ENCODE measurements at regions not wholly inside any gene's neighbourhood (a gene's known extent, or its start where the extent isn't known, plus 50 kb on each side); places are given as distances from the start of the nearest gene placed in this dataset.

DNA sequence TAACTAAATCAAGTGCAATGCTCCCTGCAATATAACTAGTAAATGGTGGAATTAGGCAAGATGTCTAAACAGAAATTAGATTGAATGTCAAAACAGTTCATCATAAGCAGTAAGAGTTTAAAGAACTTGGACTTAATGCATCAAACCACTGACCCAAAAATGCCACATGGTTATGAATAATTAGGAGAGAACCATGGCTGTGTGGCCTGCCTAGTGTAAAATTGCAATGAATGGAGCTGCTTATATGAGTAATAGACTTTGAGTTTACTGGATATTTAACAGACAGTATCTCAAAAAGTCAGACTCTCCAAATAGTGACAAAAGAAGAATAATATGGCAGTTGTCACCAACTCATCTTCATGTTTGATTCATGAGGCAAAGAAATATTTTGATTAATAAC lies 101.6 kb upstream of the COL5A2 start:
- no peak overlapping the region for H3K4me3 Mint-ChIP-seq
- ChIA-PET CTCF (no interaction called here), POLR2A (no interaction called here)
- H3K27ac Mint-ChIP-seq = no peak overlapping the region
- no peaks in the 10 kb centered on the region for H3K36me3 Mint-ChIP-seq (ENCODE audit: low read depth)
- no peaks in the 10 kb centered on the region for H3K27me3 Mint-ChIP-seq
- H3K9me3 Mint-ChIP-seq = no peaks in the 10 kb centered on the region
- DNase-seq = no peak
- no peaks in the 10 kb centered on the region for H3K4me1 Mint-ChIP-seq

DNA sequence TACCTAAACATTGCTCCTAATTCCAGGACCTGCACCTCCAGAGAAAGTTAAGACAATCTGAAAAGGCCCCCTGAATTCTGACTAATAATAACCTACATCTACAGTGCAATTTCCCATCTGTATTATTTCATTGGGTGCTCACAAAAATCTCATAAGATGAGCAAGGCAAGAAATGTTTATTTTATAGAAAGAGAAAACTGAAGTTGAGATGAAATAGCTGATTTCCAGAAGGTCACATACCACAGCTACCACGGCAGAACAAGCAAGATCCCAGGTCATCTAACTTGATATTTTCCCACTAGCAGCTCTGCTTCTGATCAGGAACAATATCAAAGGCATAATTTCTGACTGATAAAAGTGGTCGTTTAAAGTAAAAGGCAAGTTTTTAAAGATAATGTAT lies 105.8 kb upstream of the COL5A2 start:
- Mint-ChIP-seq H3K9me3 (no peaks in the 10 kb centered on the region), H3K27me3 (no peaks in the 10 kb centered on the region), H3K4me3 (no peak overlapping the region), H3K4me1 (peaks cover 4% of the 10 kb centered on the region), H3K27ac (no peak overlapping the region), H3K36me3 (ENCODE audit: low read depth) (no peaks in the 10 kb centered on the region)
- DNase-seq = no peak
- ChIA-PET POLR2A (no interaction called here), CTCF (interaction anchor here (0.7 kb wide), 1 partner anchor 18 kb away, joined by 3 read pairs; no protein-coding TSS in a partner anchor)

- no peaks in the 10 kb centered on the region for H3K9me3 Mint-ChIP-seq
- no peaks in the 10 kb centered on the region for H3K27me3 Mint-ChIP-seq
- ChIA-PET CTCF (interaction anchor here (0.7 kb wide), 1 partner anchor 17 kb away, joined by 3 read pairs; no protein-coding TSS in a partner anchor), POLR2A (no interaction called here)
- no peak overlapping the region for H3K4me3 Mint-ChIP-seq
- H3K36me3 Mint-ChIP-seq (ENCODE audit: low read depth) = no peaks in the 10 kb centered on the region
- no peak overlapping the region for H3K27ac Mint-ChIP-seq
- peaks cover 4% of the 10 kb centered on the region for H3K4me1 Mint-ChIP-seq
- DNase-seq = no peak
Measured at GRCh38 chr2:189285962-189286645, 106.5 kb upstream of the COL5A2 start.

- Mint-ChIP-seq H3K4me1 (peaks cover 4% of the 10 kb centered on the region), H3K9me3 (peaks cover 4% of the 10 kb centered on the region), H3K27me3 (no peaks in the 10 kb centered on the region), H3K27ac (no peak overlapping the region), H3K36me3 (ENCODE audit: low read depth) (no peaks in the 10 kb centered on the region), H3K4me3 (no peak overlapping the region)
- POLR2A ChIA-PET = no interaction called here
- CTCF ChIA-PET = interaction anchor here (1.8 kb wide), 1 partner anchor 13 kb away, joined by 4 read pairs; no protein-coding TSS in a partner anchor
- no peak for DNase-seq
Measured at GRCh38 chr2:189287363-189287762, 107.8 kb upstream of the COL5A2 start.

GRCh38 chr2:189287982-189288521 lies 108.5 kb upstream of the COL5A2 start:
- no peaks in the 10 kb centered on the region for H3K36me3 Mint-ChIP-seq (ENCODE audit: low read depth)
- POLR2A ChIA-PET = no interaction called here
- H3K27ac Mint-ChIP-seq = no peak overlapping the region
- H3K9me3 Mint-ChIP-seq = peaks cover 5% of the 10 kb centered on the region
- CTCF ChIA-PET = interaction anchor here (1.8 kb wide), 1 partner anchor 13 kb away, joined by 4 read pairs; no protein-coding TSS in a partner anchor
- DNase-seq = no peak
- H3K4me3 Mint-ChIP-seq = no peak overlapping the region
- peaks cover 4% of the 10 kb centered on the region for H3K4me1 Mint-ChIP-seq
- H3K27me3 Mint-ChIP-seq = no peaks in the 10 kb centered on the region

DNA sequence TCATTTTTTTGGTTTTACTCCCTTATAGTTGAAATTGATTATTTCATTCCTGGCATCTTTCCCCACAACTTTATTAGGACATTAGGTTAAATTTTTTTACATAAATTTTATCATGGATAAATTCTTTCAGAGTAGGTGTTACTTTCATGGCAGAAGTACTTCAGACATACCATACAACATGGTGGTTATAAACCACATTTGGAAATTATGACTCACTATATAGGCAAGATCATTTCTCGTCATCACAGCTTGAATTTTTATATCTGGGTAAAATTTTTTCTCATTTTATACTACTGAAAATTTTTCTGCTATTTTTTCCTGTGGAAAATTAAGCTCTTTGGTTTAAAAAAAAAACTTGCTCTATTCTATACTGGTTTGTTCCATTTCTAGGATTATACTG lies 111.9 kb upstream of the COL5A2 start:
- DNase-seq = no peak
- POLR2A ChIA-PET = no interaction called here
- Mint-ChIP-seq H3K27me3 (no peaks in the 10 kb centered on the region), H3K36me3 (ENCODE audit: low read depth) (no peaks in the 10 kb centered on the region), H3K9me3 (peaks cover 5% of the 10 kb centered on the region), H3K4me3 (no peak overlapping the region), H3K27ac (no peak overlapping the region), H3K4me1 (peaks cover 8% of the 10 kb centered on the region)
- CTCF ChIA-PET = no interaction called here

GRCh38 chr2:189293164-189293563 lies 113.6 kb upstream of the COL5A2 start:
- no peaks in the 10 kb centered on the region for H3K36me3 Mint-ChIP-seq (ENCODE audit: low read depth)
- POLR2A ChIA-PET = no interaction called here
- H3K27me3 Mint-ChIP-seq = no peaks in the 10 kb centered on the region
- H3K9me3 Mint-ChIP-seq = peaks cover 6% of the 10 kb centered on the region
- peaks cover 15% of the 10 kb centered on the region for H3K4me1 Mint-ChIP-seq
- CTCF ChIA-PET = no interaction called here
- H3K27ac Mint-ChIP-seq = no peak overlapping the region
- no peak for DNase-seq
- no peak overlapping the region for H3K4me3 Mint-ChIP-seq

DNA sequence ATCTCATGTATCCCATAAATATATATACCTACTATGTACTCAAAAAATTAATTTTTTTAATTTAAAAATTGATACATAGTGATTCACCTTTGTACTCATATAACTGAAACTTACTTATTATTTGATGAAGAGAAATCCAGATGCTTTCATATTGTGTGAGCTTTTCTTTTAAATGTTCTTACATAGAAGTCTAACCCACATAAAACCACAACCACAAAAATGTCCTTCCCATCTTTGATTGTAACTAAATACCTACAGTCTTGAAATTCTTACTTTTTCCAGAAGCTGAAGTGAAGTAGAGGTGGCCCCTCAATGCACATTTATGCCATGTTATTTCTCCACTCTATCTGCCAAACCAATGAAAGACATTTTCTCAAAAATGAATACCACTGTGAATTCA lies 117.9 kb upstream of the COL5A2 start:
- Mint-ChIP-seq H3K36me3 (ENCODE audit: low read depth) (peaks cover 13% of the 10 kb centered on the region), H3K27ac (no peak overlapping the region), H3K9me3 (peaks cover 15% of the 10 kb centered on the region), H3K4me1 (peaks cover 53% of the 10 kb centered on the region), H3K27me3 (no peaks in the 10 kb centered on the region), H3K4me3 (no peak overlapping the region)
- no peak for DNase-seq
- POLR2A ChIA-PET = no interaction called here
- CTCF ChIA-PET = no interaction called here

DNA sequence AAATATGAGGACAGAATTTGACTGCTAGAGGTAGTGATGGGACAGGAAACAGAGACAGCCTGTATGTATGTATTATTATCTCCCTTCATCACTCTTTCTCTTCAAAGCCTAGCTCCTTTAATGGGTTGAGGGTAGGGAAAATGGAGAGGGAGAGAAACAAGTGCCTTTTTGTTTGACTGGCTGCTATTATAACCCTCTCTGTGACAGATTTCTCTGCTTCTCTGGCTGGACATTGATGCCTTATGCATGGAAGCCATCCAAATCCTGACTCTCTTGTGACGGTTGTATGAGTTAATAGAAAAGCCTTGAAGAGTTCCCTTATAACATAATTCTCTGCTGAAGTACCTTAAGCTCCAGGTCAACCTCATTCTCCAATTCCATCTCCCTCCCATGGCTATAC lies 118.5 kb upstream of the COL5A2 start:
- Mint-ChIP-seq H3K9me3 (peaks cover 20% of the 10 kb centered on the region), H3K27me3 (no peaks in the 10 kb centered on the region), H3K4me1 (peaks cover 59% of the 10 kb centered on the region), H3K4me3 (no peak overlapping the region), H3K27ac (no peak overlapping the region), H3K36me3 (ENCODE audit: low read depth) (peaks cover 18% of the 10 kb centered on the region)
- CTCF ChIA-PET = no interaction called here
- POLR2A ChIA-PET = no interaction called here
- DNase-seq = no peak

DNA sequence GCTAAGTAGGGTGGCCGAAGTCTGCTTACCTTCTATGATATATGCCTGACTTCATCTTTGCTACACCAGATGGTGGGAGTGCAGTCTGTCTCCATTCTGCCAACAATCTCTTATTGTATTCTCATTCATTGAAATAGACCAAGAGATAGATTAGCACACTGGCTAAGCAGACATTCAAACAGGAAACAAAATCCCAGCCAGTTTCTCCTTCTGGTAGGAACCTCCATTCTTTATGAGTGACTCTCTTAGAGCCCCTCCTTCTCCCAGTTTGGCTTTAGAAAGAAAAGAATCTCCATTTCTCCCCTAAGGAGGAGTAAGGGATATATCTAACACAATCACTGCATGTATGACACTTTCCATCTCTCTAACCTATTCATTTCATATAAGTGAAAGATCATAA lies 118.9 kb upstream of the COL5A2 start:
- peaks cover 63% of the 10 kb centered on the region for H3K4me1 Mint-ChIP-seq
- peaks cover 22% of the 10 kb centered on the region for H3K36me3 Mint-ChIP-seq (ENCODE audit: low read depth)
- CTCF ChIA-PET = no interaction called here

DNA sequence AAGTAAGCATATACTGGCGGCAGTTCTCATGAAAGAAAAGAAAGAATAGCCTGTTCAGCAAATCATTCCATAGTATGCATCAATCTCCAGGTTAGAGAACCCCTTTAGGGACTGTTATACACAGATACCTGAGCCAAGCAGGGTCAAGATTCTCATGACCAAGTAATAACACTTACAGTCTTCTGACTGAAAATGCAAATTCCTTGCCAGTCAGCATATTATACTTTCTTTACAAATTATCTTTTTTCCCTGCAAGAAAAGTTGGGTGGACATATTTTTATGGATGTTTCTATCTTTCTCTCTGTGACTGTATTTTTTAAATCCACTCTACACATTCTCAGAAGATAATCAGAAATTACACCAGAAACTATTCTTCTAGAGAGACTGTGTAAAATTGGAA lies 120.4 kb upstream of the COL5A2 start:
- Mint-ChIP-seq H3K27ac (no peak overlapping the region), H3K9me3 (peaks cover 31% of the 10 kb centered on the region), H3K4me1 (peaks cover 77% of the 10 kb centered on the region), H3K36me3 (ENCODE audit: low read depth) (peaks cover 31% of the 10 kb centered on the region), H3K27me3 (no peaks in the 10 kb centered on the region), H3K4me3 (no peak overlapping the region)
- ChIA-PET POLR2A (no interaction called here), CTCF (no interaction called here)
- no peak for DNase-seq

More for the DNA sequence above, 118.9 kb upstream of the COL5A2 start:
- Mint-ChIP-seq H3K27ac (no peak overlapping the region), H3K4me3 (no peak overlapping the region), H3K9me3 (peaks cover 23% of the 10 kb centered on the region), H3K27me3 (no peaks in the 10 kb centered on the region)
- no peak for DNase-seq
- POLR2A ChIA-PET = no interaction called here

DNA sequence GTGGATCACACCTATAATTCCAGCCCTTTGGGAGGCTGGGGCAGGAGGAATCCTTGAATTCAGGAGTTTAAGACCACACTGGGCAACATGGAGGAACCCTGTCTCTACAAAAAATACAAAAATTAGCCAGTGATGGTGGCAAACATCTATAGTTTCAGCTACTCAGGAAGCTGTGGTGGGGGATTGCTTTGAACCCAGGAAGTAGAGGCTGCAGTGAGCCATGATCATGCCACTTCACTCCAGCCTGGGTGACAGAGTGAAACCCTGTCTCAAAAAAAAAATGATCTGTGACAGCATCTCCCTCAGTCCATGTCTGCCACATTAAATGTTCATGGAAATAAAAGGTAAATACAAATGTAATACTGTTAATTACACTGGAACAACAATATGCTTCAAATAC lies 121.4 kb upstream of the COL5A2 start:
- peaks cover 82% of the 10 kb centered on the region for H3K4me1 Mint-ChIP-seq
- peak overlapping the region; percentile 50 for H3K4me3 Mint-ChIP-seq
- CTCF ChIA-PET = no interaction called here

DNA sequence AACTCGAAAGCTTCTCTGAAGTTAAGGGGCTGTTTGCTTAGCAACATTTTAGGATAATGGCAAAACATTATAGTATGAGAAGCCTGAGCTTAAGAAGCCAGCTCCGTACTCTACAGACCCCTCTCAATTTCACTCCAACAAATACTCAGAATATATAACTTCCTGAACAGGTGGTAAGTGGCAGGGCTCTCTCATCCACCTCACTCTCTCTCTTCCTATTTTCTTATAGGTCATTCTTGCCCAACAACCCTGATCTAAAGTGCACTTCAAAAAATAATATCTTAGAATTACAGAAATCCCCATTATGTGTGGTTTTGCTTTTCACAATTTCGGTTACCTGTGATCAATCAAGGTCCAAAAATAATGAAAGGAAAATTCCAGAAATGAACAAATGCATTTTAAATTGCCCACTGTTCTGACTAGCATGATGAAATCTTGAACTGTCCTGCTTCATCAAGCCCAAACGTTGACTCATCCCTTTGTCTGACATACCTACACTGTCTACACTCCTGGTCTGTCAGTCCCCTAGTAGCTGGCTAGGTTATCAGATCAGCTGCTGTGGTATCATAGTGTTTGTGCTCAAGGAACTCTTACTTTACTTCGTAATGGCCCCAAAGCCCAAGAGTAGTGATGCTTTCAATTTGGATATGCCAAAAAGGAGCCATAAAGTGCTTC lies 122.8 kb upstream of the COL5A2 start:
- POLR2A ChIA-PET = no interaction called here
- Mint-ChIP-seq H3K27me3 (no peaks in the 10 kb centered on the region), H3K4me1 (peaks cover 78% of the 10 kb centered on the region), H3K27ac (peak overlapping the region; percentile 69), H3K9me3 (peaks cover 31% of the 10 kb centered on the region), H3K4me3 (no peak overlapping the region), H3K36me3 (ENCODE audit: low read depth) (peaks cover 35% of the 10 kb centered on the region)
- no peak for DNase-seq
- CTCF ChIA-PET = interaction anchor here (1.0 kb wide), 1 partner anchor 17 kb away, joined by 3 read pairs; no protein-coding TSS in a partner anchor

More for the DNA sequence above, 121.4 kb upstream of the COL5A2 start:
- H3K9me3 Mint-ChIP-seq = peaks cover 31% of the 10 kb centered on the region
- POLR2A ChIA-PET = no interaction called here
- DNase-seq = peak; percentile 73
- H3K27me3 Mint-ChIP-seq = no peaks in the 10 kb centered on the region
- peaks cover 35% of the 10 kb centered on the region for H3K36me3 Mint-ChIP-seq (ENCODE audit: low read depth)
- peak overlapping the region; percentile 95 for H3K27ac Mint-ChIP-seq
